Caki2 (cell line): ENCODE measurements at regions not wholly inside any gene's neighbourhood (a gene's known extent, or its start where the extent isn't known, plus 50 kb on each side); places are given as distances from the start of the nearest gene placed in this dataset.

Source experiments
- DNase-seq: peaks from one replicate; pipeline ENCODE4 v3.0.0-alpha.2; 2015; ENCODE audit warnings: low read depth
- in situ Hi-C: cut with HindIII; loops from 2 replicates; pipeline ENCODE4 v1.10.0; 2016; ENCODE audit warnings: low sequenced_read_pairs, low pct_unique_long_range_greater_than_20kb, mixed read lengths

DNA sequence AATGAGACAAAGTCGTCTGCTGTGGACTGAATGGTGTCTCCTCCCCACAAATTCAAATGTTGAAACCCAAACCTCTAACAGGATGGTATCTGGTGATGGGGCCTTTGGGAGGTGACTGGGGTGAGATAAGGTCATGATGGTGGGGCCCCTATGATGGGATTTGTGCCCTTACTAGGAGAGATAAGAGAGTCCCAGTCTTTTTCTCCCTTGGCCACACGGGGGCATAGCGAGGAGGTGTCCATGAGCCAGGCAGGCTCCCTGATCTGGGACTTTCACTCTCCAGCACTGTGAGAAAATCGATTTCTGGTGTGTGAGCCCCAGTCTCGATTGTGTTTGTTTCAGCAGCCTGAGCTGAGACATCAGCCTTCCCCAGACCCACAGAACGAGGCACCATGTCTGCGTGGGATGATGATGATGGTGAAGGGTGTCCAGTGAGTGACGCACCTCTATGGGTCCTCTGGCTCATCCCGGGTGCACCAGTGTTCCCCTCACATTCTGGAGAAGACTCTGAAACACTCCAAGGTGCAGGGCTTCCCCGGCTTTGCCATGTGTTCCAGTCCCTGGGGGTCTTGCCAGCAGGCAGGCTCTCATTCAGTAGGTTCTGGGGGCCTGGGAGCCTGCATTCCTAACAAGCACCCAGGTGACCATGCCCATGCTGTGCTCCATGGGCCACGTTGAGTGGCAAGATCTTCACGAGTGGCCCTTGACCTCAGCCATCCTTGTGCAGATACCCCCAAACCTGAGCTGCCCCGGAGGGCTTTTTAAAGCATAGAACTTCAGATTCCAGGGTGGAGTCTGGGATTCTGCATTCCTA, 363.0 kb downstream of the CTTN start:
- in situ Hi-C loops = no loop called here
- no peak for DNase-seq

DNA sequence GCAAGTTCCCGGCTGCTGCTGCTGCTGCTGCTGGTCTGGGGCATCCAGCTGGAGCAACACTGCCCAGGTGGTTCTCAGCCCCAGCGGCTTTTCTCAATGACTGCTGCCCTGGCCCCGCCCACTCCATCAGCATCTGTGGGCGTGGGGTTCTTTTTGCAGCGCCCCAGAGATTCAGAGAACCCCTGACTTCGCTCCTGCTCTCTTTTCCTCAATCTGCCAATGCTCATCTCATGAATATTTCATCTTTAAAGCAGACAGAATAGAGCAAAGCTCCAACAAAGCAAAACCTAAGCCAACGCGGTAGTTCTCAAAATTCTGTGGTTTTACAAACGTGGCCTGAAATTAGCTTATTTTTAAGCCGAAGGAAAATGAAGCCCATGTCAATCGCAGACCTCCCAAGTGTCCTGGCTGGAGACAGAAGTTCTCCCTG, 363.6 kb downstream of the CTTN start:
- in situ Hi-C loops = no loop called here
- no peak for DNase-seq

DNA sequence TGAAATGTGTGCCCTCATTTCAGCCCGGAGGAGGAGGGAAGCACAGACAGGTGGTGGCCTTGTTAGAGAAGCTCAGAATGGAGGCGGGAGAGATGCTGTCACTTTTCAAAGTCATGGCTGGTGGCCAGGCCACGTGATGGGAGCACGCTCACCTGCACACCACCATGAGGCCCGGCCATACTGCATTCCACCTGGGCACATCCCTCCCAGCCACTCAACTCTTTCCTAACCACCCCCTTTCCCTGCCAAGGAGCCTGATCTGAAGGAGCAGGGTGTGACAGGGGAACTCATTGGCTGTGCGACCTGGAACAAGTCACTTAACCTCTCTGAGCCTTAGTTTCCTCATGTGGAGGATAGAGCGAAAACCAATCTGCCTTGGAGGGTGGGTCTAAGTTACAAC, 364.5 kb downstream of the CTTN start:
- in situ Hi-C loops = no loop called here
- no peak for DNase-seq

DNA sequence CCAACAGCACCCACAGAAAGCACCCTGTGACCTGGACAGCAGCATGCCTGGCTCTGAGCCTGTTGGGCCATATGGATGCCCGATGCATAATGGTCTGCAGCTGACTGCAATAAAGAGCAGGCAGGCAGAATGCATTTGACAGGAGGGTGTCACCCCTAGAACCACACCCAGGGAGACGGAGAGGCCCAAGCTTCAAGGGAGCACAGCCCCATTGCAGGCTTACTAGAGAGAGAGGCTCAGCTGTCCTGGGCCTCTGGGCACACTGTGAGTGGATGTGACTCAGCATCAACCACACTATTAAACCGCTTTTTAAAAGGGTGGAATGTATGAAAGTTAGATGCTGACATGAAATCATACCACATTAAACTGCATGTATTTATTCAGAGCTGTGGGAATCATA, 365.3 kb downstream of the CTTN start:
- in situ Hi-C loops = no loop called here
- DNase-seq = no peak

DNA sequence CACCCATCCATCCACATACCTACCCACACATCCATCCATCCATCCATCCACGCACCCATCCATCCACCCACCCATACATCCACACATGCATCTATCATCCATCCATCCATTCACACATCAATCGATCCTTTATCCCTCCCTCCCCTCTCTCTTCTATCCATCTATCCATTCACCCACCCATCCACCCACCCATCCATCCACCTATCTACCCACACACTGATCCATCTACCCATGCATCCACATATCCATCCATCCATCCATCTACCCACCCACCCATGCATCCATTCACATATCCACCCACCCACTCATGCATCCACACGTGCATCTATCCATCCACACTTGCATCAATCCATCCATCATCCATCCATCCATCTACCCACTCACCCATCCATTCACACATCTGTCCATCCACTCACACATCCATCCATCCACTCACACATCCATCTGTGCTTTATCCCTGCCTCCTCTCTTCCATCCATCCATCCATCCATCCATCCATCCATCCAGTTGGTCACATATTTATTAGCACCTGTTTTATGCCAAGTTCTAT, 366.1 kb downstream of the CTTN start:
- DNase-seq = no peak
- in situ Hi-C loops = no loop called here

DNA sequence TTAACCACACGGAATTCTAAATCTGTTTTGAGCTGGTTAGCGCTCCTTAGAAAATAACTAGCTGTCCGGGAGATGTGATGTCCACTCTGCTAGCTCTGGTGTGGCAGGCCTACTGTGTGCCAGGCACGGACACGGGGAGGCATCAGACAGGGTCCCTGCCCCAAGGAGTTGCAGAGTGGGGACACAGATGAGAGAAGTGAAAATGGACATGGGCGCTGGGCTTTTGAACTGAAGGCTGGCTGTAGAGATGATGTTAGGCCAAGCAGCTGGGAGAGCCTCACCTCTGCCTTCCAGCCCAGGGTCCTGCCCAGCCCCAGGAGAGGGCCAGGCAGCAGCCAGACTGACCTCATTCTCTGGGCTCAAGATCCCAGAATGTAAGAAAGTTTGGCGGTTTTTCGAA, 368.6 kb downstream of the CTTN start:
- in situ Hi-C loops = no loop called here
- DNase-seq = no peak

DNA sequence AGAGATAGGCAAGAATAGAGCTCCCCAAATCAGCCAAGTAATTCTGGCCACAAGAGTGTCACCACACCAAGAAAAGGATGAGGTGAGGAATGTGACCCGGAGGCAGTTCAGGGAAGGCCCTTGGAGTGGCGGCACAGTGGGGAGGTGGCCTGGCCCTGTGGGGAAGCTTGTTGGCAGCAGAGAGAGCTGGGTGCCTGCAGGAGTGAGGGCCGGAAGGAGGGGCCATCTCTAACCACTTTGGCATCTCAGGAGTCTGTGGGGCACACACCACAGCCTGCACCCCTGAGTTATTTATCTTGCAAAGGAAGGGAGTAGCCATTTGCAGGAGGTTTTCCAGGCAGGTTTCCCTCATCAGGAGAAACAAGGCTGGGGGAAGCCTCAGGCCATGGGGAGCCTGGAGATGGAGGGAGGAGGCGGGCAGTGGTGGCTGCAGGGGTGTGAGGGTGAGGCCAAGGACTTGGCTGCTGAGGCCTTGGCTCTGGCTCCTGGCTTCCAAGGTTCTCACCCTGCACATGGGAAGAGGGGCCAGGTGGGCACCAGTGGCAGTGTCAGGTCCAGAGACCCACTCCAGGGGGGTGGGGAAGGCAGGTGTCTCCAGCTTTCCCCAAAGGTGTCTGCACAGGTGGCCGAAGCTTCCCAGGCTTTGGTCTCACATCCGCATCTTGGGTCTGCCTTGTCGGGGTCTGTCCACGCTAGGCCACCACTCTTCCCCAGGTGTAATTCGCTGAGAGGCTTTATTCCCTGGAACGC, 370.2 kb downstream of the CTTN start:
- in situ Hi-C loops = no loop called here
- DNase-seq = no peak

DNA sequence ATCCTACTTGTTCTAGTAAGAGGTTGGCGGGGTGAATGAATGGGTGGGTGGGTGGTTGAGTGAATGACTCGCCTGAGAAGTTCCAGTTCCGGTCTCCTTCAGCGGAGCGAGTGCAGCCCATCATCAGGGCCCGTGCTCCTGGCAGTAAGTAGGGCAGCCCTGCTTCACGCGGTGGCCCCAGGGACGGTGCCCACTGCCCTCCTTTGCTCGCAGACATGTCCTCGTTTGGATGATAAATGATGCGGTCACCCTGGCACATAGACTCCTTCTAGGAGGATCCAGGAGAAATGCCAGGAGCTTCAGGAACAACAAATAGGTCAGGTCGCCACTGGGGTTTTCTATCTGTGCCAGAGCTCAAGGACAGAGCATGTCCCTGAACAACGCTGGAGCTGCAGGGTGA, 370.8 kb downstream of the CTTN start:
- in situ Hi-C loops = no loop called here
- DNase-seq = no peak

DNA sequence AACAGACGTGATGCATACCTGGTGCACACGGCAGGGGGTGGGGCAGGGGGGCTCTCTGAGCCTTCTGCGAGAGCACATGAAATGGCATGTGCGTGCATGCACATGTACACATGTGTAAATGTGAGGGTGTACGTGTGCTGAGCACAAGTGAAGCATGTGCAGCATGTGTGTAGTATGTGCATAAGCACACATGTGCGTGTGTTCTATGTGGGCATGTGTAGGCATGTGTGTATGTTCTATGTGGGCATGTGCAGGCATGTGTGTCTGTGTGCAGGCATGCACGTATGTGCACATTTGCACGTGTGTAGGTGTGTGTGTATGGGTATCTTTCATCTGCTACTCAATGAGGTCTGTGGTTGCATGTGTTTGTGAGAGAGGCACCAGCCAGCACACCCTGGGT, 371.2 kb downstream of the CTTN start:
- in situ Hi-C loops = no loop called here
- no peak for DNase-seq

DNA sequence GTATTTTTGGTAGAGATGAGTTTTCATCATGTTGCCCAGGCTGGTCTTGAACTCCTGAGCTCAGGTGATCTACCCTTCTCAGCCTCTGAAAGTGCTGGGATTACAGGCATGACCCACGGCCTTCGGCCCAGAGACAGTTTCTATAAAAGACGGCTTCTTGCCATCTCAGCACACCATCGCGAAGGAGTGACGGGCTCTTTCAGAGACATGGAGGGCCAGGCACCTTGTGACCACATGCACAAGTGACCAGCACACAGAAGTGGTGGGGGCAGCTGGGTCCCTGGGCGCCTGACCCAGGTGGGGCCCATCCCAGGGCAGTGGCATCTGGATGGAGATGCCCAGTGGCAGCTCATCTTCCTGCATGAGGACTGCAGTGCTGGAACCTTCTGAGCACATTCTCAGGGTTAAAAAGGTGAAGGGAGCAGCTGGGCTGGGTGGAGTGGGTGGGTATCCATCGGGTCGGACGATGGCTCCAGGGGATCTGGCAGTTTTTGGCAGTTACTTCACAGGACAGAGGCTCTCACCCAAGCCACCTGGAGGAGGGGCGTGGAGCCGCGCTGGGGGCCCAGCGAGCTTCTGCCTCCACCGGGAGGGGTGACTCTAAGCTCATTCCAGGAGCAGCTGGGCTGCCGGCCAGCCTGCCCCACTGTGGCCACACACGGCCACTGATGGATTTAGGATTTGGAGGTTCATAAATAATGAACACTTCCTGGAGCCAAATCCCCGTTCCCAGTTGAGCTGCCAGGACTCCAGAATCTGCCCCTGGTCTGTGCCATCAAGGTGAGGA, 373.0 kb downstream of the CTTN start:
- no peak for DNase-seq
- in situ Hi-C loops = no loop called here

DNA sequence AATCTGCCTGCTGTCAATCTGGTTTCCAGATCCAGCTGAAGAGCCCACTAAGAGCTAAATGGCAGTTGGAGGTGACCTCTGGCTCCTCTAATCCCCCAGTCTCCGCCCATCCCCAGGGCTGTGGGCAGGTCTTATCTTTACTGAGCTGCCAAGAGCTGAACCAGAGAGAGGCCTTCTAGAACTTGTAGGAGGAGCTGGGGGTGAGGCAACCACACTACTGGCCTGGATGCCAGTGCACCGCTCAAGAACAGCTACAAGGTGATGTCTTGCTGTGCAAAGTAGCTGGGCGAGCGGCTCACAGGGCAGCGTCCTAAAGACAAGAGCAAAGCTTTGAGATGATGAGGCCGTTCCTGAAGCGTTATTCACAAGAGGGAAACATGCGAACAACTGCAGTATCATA, 374.6 kb downstream of the CTTN start:
- DNase-seq = no peak
- in situ Hi-C loops = no loop called here

DNA sequence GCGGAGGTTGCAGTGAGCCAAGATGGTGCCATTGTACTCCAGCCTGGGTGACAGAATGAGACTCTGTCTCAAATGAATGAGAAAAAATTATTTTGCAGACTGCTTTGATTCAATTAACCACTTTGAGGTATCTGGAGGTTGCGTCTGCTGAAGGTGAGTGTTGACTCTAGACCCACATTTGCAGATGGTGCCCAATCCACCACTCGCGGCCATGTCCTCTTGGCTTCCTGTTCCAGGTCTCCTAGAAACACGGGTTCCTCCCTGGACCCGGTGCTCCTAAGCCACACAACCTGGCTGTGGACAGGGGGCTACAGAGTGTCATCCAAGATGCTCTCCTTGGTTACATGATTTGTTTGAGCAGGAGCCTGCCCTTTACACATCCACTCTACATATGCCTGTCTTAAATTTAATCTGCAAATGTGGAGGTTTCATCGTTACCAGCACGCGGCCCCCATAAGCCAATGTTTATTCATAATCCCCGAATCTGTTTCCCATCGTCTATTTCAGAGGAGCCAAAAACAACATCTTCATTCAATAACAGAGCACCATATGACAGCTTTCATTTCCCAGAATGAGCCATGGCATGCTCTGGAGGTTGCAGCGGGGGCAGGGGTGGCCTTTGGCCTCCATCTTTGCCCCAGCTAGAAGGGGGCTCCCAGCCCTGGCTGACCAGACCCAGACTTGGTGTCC, 377.2 kb downstream of the CTTN start:
- DNase-seq = no peak
- in situ Hi-C loops = no loop called here

DNA sequence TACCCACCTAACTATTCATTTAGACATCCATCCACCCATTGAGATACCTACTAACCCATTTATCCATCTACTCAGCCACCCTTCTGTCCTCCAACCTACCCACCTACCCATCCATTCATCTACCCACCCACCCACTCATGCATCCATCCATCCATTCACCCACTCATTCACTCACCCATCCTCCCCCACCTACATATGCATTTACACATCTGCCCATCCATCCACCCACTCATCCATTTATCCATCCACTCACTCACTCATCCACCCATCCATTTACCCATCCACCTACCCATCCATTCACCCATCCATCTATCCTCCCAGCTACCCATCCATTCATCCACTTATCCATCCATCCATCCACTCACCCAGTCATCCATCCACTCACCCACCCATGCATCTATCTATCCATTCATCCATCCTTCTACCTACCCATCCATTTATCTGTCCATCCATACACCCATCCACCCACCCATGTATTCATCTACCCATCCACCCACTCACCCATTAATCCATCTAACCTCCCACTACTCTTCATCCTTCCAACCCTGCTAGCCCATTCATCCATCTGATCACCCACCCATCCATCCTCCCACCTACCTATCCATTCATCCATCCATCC, 378.7 kb downstream of the CTTN start:
- in situ Hi-C loops = no loop called here
- no peak for DNase-seq

DNA sequence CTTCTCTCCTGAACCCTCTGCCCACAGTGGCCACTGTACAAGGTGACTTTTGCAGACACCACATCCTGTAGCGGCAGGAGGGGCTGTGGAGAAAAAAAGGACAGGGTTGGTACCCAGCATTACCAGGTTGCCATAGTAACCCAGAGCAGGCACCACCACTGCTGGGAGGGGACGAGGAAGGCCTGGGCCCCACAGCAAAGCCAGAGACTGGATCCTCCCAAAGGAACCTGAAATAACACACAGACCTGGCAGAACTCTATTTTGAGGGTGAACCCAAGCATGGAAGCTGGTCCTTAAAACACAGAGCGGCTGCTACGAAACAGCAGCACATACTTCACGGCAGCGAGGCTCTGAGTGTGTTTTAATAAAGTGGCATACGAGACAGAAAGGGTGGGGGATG, 380.6 kb downstream of the CTTN start:
- in situ Hi-C loops = no loop called here
- DNase-seq = no peak

DNA sequence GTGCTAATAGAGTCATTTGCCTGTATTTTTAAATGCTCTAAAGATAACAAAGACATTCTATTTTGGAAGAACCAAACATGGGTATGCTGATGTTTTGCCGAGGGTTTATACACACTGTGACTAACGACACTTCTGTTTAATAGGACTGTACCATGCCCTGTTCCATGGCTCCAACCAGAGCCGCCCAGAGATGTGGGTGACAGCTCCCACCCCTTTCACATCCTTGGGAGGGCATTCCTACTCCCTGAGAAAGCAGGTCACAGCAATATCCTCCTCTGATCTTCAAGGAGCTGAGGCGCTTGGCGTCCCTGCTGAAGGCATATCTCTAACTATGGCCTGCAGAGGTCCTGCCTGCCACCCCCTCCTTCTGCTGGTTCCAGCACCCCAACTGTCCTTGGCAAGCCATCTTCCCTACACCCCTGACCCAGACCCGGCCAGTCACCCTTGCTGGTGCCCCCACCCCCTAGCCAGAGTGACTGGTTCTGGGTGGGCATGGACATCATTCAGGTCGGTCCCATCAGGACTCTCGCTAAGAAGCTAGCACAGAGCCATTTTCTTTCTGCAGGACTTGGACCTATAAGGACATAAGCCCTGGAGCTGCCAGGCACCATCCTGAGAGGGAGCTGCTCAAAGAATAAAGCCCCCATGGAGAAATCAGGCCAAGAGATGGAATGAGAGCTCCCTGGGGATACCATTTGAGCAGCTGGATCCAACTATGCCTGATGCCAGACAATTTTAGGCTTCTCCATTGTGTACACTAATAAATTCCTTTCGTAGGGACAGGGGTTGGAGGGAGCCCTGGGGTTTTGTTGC, 381.3 kb downstream of the CTTN start:
- no peak for DNase-seq
- in situ Hi-C loops = no loop called here

DNA sequence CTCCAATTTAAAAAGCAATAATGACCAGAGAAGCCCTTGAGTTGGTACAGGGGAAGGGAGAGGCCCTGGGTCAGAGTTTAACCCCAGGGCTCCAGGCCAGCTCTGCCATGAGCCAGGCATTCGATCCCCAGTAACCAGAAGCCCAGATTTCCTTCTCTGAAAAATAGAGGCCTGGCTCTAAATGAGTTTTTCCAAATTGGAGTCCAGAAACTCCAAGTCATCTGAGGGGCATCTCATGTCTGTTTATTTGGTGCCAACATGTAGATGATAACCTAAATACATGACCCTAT, 381.9 kb downstream of the CTTN start:
- in situ Hi-C loops = no loop called here

DNA sequence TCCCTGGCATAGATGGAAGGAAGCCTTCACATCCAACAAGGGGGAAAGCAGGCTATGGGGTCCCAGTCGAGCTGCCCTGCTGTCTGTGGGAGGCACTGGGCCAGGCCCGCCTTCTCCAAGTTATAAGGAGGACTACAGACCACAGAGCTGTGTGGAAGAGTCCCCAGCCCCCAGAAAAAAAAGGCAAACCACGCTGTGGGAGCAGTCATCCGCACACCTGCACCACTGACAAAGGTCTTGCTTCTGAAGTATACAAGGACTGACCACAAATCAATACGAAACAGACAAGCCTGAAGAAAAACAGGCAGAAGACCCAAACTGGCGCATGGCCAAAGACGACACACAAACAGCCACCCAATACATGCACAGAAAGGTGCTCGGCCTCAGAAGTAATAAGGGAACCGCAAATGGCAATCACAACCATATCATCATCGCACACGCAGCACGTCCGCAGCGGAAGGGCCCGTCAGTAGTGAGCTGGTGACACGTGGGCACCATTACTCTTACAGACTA, 384.1 kb downstream of the CTTN start:
- in situ Hi-C loops = no loop called here
- DNase-seq = no peak

More for the DNA sequence above, 381.9 kb downstream of the CTTN start:
- DNase-seq = no peak
